HEK293T (cell line): ENCODE measurements at regions not wholly inside any gene's neighbourhood (a gene's known extent, or its start where the extent isn't known, plus 50 kb on each side); places are given as distances from the start of the nearest gene placed in this dataset.

Source experiments
- CTCF ChIA-PET: fragments of 350-600 bp; formaldehyde crosslinking; extraction: SDS; loops from one replicate; lab custom pipeline; 2021; ENCODE audit warnings: antibody characterized with exemption, inconsistent platforms; lab: Yijun Ruan, JAX
- POLR2A ChIA-PET: fragments of 350-600 bp; formaldehyde crosslinking; extraction: SDS; loops from one replicate; lab custom pipeline; 2020; ENCODE audit warnings: antibody characterized with exemption, inconsistent platforms; lab: Yijun Ruan, JAX
- DNase-seq: peaks from one replicate; pipeline ENCODE4 v3.0.0; 2012; ENCODE audit warnings: mixed read lengths; ENCODE audit errors: extremely low spot score
- ARNT ChIP-seq: fragments of 450-650 bp; IDR thresholded peaks from 2 replicates; pipeline ENCODE4 v1.6.1; 2017; ENCODE audit warnings: mild to moderate bottlenecking
- BHLHE40 ChIP-seq: fragments of 450-650 bp; IDR thresholded peaks from 2 replicates; pipeline ENCODE4 v1.6.1; 2016; ENCODE audit warnings: mild to moderate bottlenecking, moderate library complexity, borderline replicate concordance
- CTBP1 ChIP-seq: fragments of 450-650 bp; IDR thresholded peaks from 2 replicates; pipeline ENCODE4 v1.6.1; 2016; ENCODE audit warnings: borderline replicate concordance
- ELF4 ChIP-seq: fragments of 450-650 bp; IDR thresholded peaks from 2 replicates; pipeline ENCODE4 v1.6.1; 2017; ENCODE audit warnings: antibody characterized with exemption
- FOXA1 ChIP-seq: fragments of 450-650 bp; IDR thresholded peaks from 2 replicates; pipeline ENCODE4 v1.6.1; 2016; ENCODE audit warnings: mild to moderate bottlenecking
- FOXK2 ChIP-seq: fragments of 450-650 bp; IDR thresholded peaks from 2 replicates; pipeline ENCODE4 v1.6.1; 2016; ENCODE audit warnings: mild to moderate bottlenecking
- FOXM1 ChIP-seq: fragments of 450-650 bp; IDR thresholded peaks from 2 replicates; pipeline ENCODE4 v1.6.1; 2017; ENCODE audit warnings: mild to moderate bottlenecking, borderline replicate concordance
- HDGF ChIP-seq: fragments of 450-650 bp; IDR thresholded peaks from 2 replicates; pipeline ENCODE4 v1.6.1; 2017; ENCODE audit warnings: antibody characterized with exemption, borderline replicate concordance
- L3MBTL2 ChIP-seq: fragments of 450-650 bp; conservative IDR thresholded peaks from 2 replicates; pipeline ENCODE4 v1.6.1; 2016; ENCODE audit warnings: mild to moderate bottlenecking
- LEF1 ChIP-seq: fragments of 450-650 bp; IDR thresholded peaks from 2 replicates; pipeline ENCODE4 v1.6.1; 2017; ENCODE audit warnings: mild to moderate bottlenecking, borderline replicate concordance
- NFRKB ChIP-seq: fragments of 450-650 bp; IDR thresholded peaks from 2 replicates; pipeline ENCODE4 v1.6.1; 2016; ENCODE audit warnings: mild to moderate bottlenecking, moderate library complexity
- SP1 ChIP-seq: fragments of 450-650 bp; IDR thresholded peaks from 2 replicates; pipeline ENCODE4 v1.6.1; 2017
- SUZ12 ChIP-seq: fragments of 450-650 bp; IDR thresholded peaks from 2 replicates; pipeline ENCODE4 v1.6.1; 2016; ENCODE audit warnings: mild to moderate bottlenecking
- TARDBP ChIP-seq: fragments of 450-650 bp; IDR thresholded peaks from 2 replicates; pipeline ENCODE4 v1.6.1; 2016
- ZNF384 ChIP-seq: fragments of 450-650 bp; IDR thresholded peaks from 2 replicates; pipeline ENCODE4 v1.6.1; 2016
- TF ChIP-seq, protein P1 (sequence below): fragments of 450-650 bp; IDR thresholded peaks from 2 replicates; pipeline ENCODE4 v1.6.1; 2016

DNA sequence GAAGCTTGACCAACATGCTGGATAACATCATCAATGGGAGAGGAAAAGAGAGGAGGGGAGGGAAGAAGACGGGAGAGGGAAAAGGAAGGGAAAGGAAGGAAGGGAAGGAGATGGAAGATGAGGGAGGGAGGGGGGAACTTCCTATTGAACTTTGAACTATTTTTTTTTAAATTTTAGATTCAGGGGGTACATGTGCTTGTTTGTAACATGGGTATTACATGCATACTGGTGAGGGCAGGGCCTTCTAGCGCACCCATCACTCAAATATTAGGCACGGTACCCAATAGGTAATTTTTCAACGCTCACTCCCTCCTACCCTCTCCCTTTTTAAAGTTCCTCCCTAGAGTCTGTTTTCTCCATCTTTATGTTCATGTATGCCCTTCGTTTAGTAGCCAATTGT lies 383.2 kb upstream of the XYLT1 start:
- DNase-seq, result no peak
- TF ChIP-seq FOXK2 (no peak), FOXA1 (no peak), FOXM1 (no peak), ELF4 (no peak), ARNT (no peak), CTBP1 (no peak), LEF1 (no peak), SP1 (no peak), BHLHE40 (no peak), L3MBTL2 (no peak), ZNF384 (no peak), HDGF (no peak), TARDBP (no peak)
- TF ChIP-seq, protein P1, sequence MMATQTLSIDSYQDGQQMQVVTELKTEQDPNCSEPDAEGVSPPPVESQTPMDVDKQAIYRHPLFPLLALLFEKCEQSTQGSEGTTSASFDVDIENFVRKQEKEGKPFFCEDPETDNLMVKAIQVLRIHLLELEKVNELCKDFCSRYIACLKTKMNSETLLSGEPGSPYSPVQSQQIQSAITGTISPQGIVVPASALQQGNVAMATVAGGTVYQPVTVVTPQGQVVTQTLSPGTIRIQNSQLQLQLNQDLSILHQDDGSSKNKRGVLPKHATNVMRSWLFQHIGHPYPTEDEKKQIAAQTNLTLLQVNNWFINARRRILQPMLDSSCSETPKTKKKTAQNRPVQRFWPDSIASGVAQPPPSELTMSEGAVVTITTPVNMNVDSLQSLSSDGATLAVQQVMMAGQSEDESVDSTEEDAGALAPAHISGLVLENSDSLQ, result no peak
- POLR2A ChIA-PET, result no interaction called here
- CTCF ChIA-PET, result no interaction called here

DNA sequence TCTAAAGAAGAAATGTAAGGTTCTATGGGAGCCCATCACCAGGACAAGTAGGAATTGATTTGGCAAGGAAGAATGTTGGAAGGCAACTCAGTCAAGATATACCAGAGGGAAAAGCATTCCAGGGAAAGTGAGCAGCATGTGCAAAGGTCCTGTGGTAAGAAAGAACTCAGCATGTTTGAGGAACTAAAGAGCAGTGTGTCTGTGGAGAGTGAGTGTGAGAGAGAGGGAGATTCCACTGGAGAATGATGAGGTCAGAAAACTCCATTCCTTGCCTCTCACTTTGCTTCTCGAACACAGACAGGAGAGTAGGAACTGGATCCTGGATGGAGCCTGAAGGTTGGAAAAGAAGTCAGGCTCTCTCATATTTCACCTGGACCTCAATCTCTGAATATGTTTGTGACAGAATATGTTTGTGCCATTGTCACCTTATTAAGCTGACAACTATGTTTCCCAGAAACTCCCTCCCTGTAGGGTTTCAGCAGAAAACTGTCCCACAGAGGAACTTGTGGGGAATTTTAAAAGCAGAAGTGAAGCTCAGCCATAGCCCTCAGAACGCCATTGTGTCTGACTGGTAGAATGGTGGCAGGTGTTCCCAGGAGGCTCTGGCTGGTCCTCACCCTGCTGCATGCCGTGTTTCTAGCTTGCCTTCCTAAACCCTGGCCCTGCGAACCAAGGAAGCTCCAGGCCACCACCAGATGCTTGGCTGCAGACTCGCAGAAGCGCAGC lies 382.4 kb upstream of the XYLT1 start:
- CTCF ChIA-PET, result no interaction called here
- TF ChIP-seq L3MBTL2 (no peak), TARDBP (no peak), FOXK2 (no peak), BHLHE40 (no peak), ZNF384 (no peak), HDGF (no peak), ARNT (no peak)
- TF ChIP-seq, protein P1, result no peak
- DNase-seq, result no peak
- POLR2A ChIA-PET, result no interaction called here

DNA sequence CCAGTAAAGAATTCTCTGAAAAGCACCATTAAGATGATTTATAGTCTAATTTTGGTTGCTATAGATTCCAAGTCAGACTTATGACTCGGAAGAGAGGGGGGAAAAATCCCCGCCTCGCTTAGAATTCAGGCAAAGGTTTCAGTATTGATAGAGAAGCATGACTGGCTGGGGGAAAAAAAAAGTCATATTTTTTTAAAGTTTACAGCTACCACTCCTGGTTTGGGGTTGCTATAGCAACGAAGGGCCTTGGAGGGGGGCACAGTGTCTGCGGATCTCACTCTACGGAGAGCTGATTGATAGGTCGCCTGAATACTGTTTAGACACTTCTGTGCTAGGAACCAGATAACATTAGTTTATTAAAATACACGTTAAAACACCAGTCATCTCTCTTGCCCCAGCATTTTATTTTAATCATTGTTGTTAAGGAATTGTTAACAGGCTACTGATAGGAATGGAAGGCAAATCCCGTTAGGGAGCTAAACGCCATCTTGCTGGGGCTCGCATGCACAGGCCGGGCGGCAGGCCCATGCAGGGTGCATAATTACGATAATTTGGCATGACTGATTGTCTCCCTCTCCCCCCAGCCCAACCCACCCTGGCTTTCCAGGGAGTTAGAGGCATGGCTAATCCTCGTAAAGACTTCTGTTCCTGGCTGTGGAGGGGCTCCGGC lies 380.0 kb upstream of the XYLT1 start:
- TF ChIP-seq LEF1 (no peak), FOXK2 (no peak), ELF4 (no peak), BHLHE40 (no peak)
- CTCF ChIA-PET, result no interaction called here
- POLR2A ChIA-PET, result no interaction called here
- DNase-seq, result no peak

DNA sequence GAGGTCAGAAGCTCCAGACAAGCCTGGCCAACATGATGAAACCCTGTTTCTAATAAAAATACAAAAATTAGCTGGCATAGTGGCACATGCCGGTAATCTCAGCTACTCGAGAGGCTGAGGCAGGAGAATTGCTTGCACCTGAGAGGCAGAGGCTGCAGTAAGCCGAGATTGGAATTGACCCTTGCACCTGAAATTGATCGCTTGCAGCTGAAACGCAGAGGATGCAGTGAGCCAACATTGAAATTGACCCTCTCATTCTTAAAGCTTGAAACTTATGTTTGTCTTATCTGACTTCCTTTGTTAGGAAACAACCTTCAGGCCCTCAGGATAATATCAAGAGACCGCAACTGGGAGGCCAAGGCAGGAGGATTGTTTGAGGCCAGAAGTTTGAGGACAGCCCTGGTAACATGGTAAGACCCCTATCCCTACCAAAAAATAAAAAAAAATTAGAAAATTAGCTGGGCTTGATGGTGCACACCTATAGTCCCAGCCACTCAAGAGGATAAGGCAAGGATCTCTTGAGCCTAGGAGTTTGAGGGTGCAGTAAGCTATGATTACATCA lies 376.6 kb upstream of the XYLT1 start:
- no peak for DNase-seq
- TF ChIP-seq, protein P1, result no peak
- no peak for TF ChIP-seq ARNT
- no peak for TF ChIP-seq LEF1
- TF ChIP-seq ZNF384, result no peak
- no peak for TF ChIP-seq NFRKB
- no peak for TF ChIP-seq L3MBTL2
- no peak for TF ChIP-seq ELF4
- no peak for TF ChIP-seq FOXM1
- no peak for TF ChIP-seq SP1
- no peak for TF ChIP-seq FOXA1
- no peak for TF ChIP-seq TARDBP
- TF ChIP-seq BHLHE40, result no peak
- TF ChIP-seq SUZ12, result no peak
- TF ChIP-seq FOXK2, result no peak
- TF ChIP-seq HDGF, result no peak
- TF ChIP-seq CTBP1, result no peak
- CTCF ChIA-PET, result no interaction called here
- POLR2A ChIA-PET, result no interaction called here

DNA sequence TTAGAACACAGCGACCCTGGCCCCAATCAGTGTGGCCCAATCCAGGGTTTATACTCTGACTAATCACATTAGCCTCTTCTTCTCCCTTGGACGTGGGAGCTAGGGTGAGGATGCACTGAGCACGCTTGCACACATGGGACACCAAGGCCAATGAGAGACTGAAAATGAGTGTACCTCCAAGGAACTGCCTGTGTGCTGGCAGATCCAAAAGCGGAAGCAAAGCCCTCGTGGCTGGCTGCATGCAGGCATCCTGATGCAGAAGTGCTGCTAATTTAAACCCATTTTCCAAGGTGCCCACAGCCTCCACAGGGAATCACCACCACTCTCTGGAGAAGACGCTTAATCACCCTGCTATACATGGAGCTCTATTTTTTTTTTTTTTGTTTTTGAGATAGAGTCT lies 375.3 kb upstream of the XYLT1 start:
- DNase-seq, result no peak
- POLR2A ChIA-PET, result no interaction called here
- no peak for TF ChIP-seq NFRKB
- no peak for TF ChIP-seq LEF1
- CTCF ChIA-PET, result no interaction called here

DNA sequence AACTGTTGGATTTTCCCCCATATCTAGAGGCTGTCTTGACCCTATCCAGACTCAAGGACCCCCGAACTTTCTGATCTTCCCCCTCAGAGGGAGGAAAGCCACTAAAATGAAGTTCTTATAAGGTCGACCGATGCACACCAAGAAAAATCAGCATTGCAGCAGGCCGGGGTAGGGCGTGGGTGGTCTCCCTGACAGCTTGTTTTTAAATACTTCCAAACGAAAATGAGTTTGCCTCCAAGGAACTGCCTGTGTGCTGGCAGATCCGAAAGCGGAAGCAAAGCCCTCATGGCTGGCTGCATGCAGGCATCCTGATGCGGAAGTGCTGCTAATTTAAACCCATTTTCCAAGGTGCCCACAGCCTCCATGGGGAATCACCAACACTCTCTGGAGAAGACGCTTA lies 374.3 kb upstream of the XYLT1 start:
- ChIA-PET CTCF (no interaction called here), POLR2A (no interaction called here)
- DNase-seq, result no peak
- no peak for TF ChIP-seq L3MBTL2
- no peak for TF ChIP-seq SP1
- no peak for TF ChIP-seq FOXK2
- TF ChIP-seq ELF4, result no peak

DNA sequence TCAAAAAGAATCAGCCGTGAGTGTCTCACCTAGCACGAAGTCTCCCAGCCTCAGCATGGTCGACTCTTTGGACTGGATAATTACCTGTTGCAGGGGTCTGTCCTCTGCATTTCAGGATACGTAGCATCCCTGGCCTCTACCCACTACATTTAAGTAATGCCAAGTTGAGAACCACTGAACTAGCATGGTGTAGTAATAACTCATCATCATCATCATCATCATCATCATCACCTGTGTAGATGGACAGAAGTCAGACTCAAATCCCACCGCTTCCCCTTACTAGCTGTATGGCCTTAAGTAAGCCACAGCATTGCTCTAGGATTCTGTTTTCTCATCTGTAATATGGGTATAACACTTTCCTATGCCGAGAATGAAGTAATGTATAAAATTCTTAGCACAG lies 373.1 kb upstream of the XYLT1 start:
- POLR2A ChIA-PET, result no interaction called here
- no peak for TF ChIP-seq L3MBTL2
- no peak for TF ChIP-seq CTBP1
- TF ChIP-seq ARNT, result no peak
- TF ChIP-seq SUZ12, result no peak
- TF ChIP-seq FOXK2, result no peak
- TF ChIP-seq HDGF, result no peak
- no peak for TF ChIP-seq LEF1
- no peak for TF ChIP-seq ELF4
- no peak for TF ChIP-seq ZNF384
- no peak for TF ChIP-seq FOXA1
- TF ChIP-seq TARDBP, result no peak
- TF ChIP-seq BHLHE40, result no peak
- no peak for TF ChIP-seq NFRKB
- no peak for TF ChIP-seq FOXM1
- TF ChIP-seq SP1, result no peak
- TF ChIP-seq, protein P1, result no peak
- CTCF ChIA-PET, result no interaction called here

More for the DNA sequence above, 373.1 kb upstream of the XYLT1 start:
- DNase-seq, result no peak
